ENCODE measurements at regions not wholly inside any gene's neighbourhood (a gene's known extent, or its start where the extent isn't known, plus 50 kb on each side); places are given as distances from the start of the nearest gene placed in this dataset.
A peak's percentile ranks its signal among the peaks of the same experiment; 100 is the strongest.

- no peak overlapping the region for H3K4me3 ChIP-seq
- DNase-seq (ENCODE audit: low read depth, low spot score) (no peak), FAIRE-seq (no peak), ATAC-seq (peak; percentile 43)
- H3K9me3 ChIP-seq (replicated peaks; ENCODE audit: control insufficient read depth, insufficient read depth, low read length), result no peaks in the 10 kb centered on the region; the same call in 1 of the 3 replicates
- SMC1A ChIA-PET (ENCODE audit: uncharacterized antibody, unreplicated experiment), result interaction anchor here (0.6 to 3.0 kb wide), 15 partner anchors 10 to 519 kb away, joined by 3 to 14 read pairs (median 4); no protein-coding TSS in a partner anchor
- TF ChIP-seq IKZF2 (IDR thresholded peaks at IDR 0.05) (peak; percentile 35 to 52; a peak in 2 of 4 replicates), BCL11A (IDR thresholded peaks at IDR 0.05; ENCODE audit: low read depth, low read length) (0 out of 2 replicates have a peak, but pooled peaks have one; percentile 39), JUNB (IDR thresholded peaks at IDR 0.05) (0 out of 2 replicates have a peak, but pooled peaks have one; percentile 10), MEF2A (IDR thresholded peaks at IDR 0.05; ENCODE audit: insufficient read depth, low read depth, low read length) (0 out of 2 replicates have a peak, but pooled peaks have one; percentile 26), SRF (IDR thresholded peaks at IDR 0.05; ENCODE audit: low read depth in 2 of 2, low read length in 2 of 2) (no peak), ATF3 (IDR thresholded peaks at IDR 0.05; ENCODE audit: borderline replicate concordance, extremely low read depth, low read depth, low read length) (no peak), NFIC (IDR thresholded peaks at IDR 0.05; ENCODE audit: low read depth, low read length) (peak; percentile 44; the same call in 1 of the 2 replicates), MTA2 (IDR thresholded peaks at IDR 0.05; ENCODE audit: low read depth) (peak; percentile 70; the same call in 1 of the 2 replicates), NR2F1 (conservative IDR thresholded peaks at IDR 0.05) (peak; percentile 51; the same call in 1 of the 2 replicates), GATAD2B (conservative IDR thresholded peaks at IDR 0.05; ENCODE audit: low read depth) (no peak), CBX3 (IDR thresholded peaks at IDR 0.05; ENCODE audit: borderline replicate concordance, low read depth) (no peak), IKZF1 (conservative IDR thresholded peaks at IDR 0.05) (peak; percentile 55; the same call in 1 of the 2 replicates), RUNX3 (IDR thresholded peaks at IDR 0.05; ENCODE audit: low read length) (peak; percentile 84), ELK1 (IDR thresholded peaks at IDR 0.05; ENCODE audit: low read depth, low read length) (no peak), SMC3 (IDR thresholded peaks at IDR 0.05; ENCODE audit: borderline replicate concordance, low read length) (no peak), CHD1 (IDR thresholded peaks at IDR 0.05; ENCODE audit: low read depth, low read length) (no peak), MYC (IDR thresholded peaks at IDR 0.05; ENCODE audit: insufficient read depth, insufficient read length, insufficient replicate concordance, low read length, severe bottlenecking) (no peak), DPF2 (IDR thresholded peaks at IDR 0.05) (0 out of 2 replicates have a peak, but pooled peaks have one; percentile 17), ATF7 (IDR thresholded peaks at IDR 0.05; ENCODE audit: low read depth) (peak; percentile 63; the same call in 1 of the 2 replicates), EP300 (IDR thresholded peaks at IDR 0.05; ENCODE audit: borderline replicate concordance in 1 of 2, control insufficient read depth in 1 of 2, low read depth in 2 of 2, low read length in 2 of 2) (peak in 1 of 2 experiments; percentile 7; a peak in 1 of 4 replicates)
- TF ChIP-seq, protein P1, sequence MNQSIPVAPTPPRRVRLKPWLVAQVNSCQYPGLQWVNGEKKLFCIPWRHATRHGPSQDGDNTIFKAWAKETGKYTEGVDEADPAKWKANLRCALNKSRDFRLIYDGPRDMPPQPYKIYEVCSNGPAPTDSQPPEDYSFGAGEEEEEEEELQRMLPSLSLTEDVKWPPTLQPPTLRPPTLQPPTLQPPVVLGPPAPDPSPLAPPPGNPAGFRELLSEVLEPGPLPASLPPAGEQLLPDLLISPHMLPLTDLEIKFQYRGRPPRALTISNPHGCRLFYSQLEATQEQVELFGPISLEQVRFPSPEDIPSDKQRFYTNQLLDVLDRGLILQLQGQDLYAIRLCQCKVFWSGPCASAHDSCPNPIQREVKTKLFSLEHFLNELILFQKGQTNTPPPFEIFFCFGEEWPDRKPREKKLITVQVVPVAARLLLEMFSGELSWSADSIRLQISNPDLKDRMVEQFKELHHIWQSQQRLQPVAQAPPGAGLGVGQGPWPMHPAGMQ (IDR thresholded peaks at IDR 0.05; ENCODE audit: borderline replicate concordance), result no peak
- H3K79me2 ChIP-seq (ENCODE audit: control insufficient read depth, insufficient read depth, low read length), result no peaks in the 10 kb centered on the region
- no peaks in the 10 kb centered on the region for H4K20me1 ChIP-seq (ENCODE audit: control insufficient read depth, insufficient read depth)
- RAD21 ChIA-PET (ENCODE audit: unreplicated experiment), result interaction anchor here (0.8 to 2.5 kb wide), 14 partner anchors 9 to 448 kb away, joined by 3 to 18 read pairs (median 4); no protein-coding TSS in a partner anchor
- H3K36me3 ChIP-seq (ENCODE audit: control insufficient read depth in 2 of 2, insufficient read depth in 2 of 2, low read length in 1 of 2), result no peaks in the 10 kb centered on the region
- H3K4me1 ChIP-seq (ENCODE audit: control insufficient read depth, insufficient read depth, low read length), result peaks cover 32% of the 10 kb centered on the region
- intact Hi-C loops (cut with micrococcal nuclease; ENCODE audit: unreplicated experiment), result loop anchor here (2.0 kb wide), 1 partner anchor 370 kb away; no protein-coding TSS in a partner anchor
- H3K9ac ChIP-seq (ENCODE audit: control insufficient read depth, insufficient read depth, low read length), result no peak overlapping the region
- BruUV-seq (replicated peaks), result no TSS peak
- POLR2A ChIA-PET, result interaction anchor here (0.6 to 1.0 kb wide), 4 partner anchors 9 to 52 kb away, joined by 3 read pairs; no protein-coding TSS in a partner anchor
- WGBS (ENCODE audit: insufficient coverage, insufficient replicate concordance, low lambda C conversion rate, missing lambda C conversion rate), result 100% methylated on average over 1 of the region's 1 CpG
- CTCF ChIA-PET, result interaction anchor here (0.8 to 2.0 kb wide), 5 partner anchors 9 to 519 kb away, joined by 3 to 6 read pairs (median 3); no protein-coding TSS in a partner anchor
- peak overlapping the region; percentile 38; the same call in 1 of the 2 replicates for H3K4me2 ChIP-seq (ENCODE audit: control insufficient read depth, insufficient read depth)
- H2AFZ ChIP-seq (ENCODE audit: control insufficient read depth, low read depth, low read length), result no peak overlapping the region; the same call in none of the 2 replicates
- no peaks in the 10 kb centered on the region for H3K27me3 ChIP-seq (replicated peaks in 1 of 2; ENCODE audit: control insufficient read depth in 2 of 2, insufficient read depth in 2 of 2, low read length in 1 of 2)
- no peak overlapping the region; the same call in 1 of the 2 replicates for H3K27ac ChIP-seq (ENCODE audit: control insufficient read depth, insufficient read depth)
- in situ Hi-C loops (cut with MboI), result no loop called here
Observed at GRCh38 chr3:180330440-180330839, 271.5 kb upstream of the TTC14 start.

Measured in GM12878 (cell line).